Left forelimb (tissue), 1 donor: ENCODE measurements at regions not wholly inside any gene's neighbourhood (a gene's known extent, or its start where the extent isn't known, plus 50 kb on each side); places are given as distances from the start of the nearest gene placed in this dataset.
"Not testable (repeated sequence)": the region's sequence is repeated elsewhere in the genome, so short reads cannot be mapped to it uniquely, and the experiment has no call there.

Experiments used
- DNase-seq: peaks from one replicate; pipeline ENCODE4 v3.0.0-alpha.2; 2018; ENCODE audit warnings: low spot score

DNA sequence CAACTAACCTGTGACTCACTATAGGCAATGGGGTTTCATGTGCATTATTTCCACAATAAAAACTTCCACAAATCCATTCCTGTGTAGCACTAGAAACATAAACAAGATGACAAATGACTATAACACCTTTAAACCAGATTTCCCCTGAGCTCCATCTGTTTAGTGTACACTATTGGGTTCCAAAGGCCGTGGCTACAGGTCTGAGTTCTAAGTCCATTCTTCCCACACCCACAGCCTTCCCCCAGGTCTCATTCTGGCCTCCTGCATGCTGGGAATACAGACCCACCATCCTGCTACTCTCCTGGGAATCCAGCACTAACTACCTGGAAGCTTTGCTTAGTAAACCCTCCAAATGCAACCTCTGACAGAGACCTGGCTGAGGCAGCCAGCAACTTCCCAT, 460.2 kb downstream of the RPIA start:
- not testable (repeated sequence) for DNase-seq

DNA sequence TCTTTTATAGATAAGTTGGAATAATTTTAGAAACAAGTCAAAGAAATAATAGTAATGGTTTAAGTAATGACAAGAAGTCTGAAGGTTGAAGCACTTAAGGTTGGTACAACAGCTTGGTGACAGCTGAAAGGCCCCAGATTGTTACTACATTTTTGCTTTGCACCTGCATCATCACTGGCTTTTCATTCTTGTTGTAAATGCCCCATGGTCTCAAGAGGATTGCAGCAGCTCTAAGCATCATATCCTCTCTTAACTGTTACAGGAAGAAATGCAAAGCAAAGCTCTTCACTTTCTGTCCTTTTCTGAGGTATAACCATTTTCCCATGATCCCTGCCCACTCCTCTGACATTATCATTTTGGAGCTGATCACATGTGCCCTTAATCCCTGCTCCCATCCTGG, 461.0 kb downstream of the RPIA start:
- not testable (repeated sequence) for DNase-seq

DNA sequence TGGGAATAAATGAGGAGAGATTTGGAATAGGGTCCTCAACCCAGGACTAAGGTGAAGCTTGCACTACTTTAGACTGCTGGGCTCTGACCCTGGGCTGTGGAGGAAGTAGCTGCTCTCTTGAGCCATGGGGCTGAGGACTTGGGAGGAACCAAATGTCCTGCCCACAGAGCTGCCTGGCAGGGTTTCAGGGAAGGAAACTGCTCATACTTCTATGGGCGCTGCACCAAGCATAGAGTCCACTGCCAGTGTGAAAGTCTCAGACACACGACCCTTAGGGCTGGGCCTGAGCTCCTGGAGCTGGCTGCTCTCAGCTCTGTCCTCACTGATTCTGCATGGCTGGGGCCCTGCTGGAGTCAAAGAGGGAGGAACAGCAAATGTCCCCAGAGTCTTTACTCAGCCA, 461.7 kb downstream of the RPIA start:
- not testable (repeated sequence) for DNase-seq

DNA sequence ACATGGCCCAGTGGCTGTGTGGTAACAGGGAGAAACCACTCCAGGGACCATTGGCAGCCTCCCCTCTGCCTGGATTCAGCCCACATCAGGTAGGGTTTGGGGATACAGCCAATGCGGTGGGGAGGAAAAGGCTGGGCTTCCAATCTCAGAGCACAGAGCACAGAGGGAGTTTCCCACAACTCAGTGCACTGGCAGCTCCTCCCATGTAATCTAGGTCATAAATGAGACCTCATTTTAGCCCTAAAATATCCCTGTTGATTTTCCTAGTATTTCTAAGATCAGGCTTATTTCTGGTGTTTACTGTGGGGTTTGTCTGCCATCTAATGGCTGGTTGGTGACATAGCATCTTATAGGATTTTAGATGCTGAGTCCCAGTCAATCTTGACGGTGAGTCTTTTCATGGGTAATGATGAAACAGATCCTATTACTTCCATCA, 462.8 kb downstream of the RPIA start:
- DNase-seq, result not testable (repeated sequence)

DNA sequence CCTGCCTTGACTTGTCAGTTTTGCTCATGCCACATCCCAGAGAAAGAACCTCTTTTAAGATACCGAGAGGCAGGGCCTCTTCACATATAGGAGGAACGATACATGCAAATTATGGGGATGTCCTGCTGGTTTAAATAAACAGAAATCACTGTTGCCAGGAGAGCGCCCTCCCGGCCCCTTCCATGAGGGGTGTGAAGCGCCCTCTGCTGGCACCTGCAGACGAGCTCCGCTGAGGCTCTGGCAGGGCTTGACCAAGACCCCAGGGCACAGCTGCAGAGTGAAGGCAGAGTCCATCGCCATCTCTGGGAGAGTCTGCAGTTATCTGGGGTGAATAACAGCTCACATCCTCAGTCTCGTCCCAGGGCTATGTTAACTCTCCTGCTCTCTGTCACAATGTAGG, 468.8 kb downstream of the RPIA start:
- DNase-seq, result not testable (repeated sequence)

DNA sequence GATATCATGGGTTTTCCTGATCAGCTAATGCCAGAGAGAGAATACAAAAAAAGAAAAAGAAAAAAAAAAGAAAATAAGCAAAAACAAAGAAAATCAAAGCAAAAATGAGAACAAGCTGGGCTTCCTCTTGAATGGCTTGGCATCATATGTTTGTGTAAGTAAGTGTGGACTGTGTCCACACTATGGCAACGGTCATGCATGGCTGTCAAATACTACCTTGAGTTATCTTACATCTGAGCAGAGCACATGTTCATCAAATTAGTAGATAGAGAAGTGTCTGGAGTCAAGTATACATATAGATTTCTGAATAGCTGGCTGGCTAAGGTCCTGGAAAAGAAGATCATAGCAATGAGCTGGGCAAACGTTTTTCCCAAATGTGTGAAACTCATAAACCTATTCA, 470.2 kb downstream of the RPIA start:
- DNase-seq, result not testable (repeated sequence)

DNA sequence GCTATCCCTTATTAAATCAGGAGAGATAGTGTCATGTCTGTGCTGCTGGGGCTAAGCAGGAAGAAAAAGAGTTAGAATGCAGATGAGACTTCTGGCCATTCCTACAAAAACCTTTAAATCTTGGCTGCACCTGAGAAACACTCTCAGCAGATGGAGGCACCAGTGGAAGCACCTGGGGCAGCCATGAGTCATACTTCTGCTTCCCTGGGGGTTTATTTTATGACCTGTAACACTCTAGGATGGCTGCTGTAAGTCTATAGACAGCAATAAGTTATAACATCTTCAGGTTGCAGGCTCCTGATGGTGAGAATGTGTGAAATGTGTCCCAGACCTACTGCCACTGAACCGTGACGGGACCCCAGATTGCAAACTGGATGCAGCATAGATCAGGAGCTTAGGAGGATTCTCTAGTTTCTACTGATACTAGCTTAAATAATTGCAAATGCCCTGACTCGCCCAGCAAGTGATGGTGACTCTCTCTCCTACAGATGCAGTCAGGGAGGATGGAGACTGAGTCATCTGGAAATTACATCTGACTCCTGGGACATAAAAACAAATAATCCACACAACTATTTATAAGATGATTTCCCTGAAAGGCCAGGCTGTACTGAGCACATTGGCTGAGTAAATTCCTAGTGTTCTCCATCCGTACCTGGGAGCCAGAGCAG, 479.2 kb downstream of the RPIA start:
- DNase-seq, result not testable (repeated sequence)

DNA sequence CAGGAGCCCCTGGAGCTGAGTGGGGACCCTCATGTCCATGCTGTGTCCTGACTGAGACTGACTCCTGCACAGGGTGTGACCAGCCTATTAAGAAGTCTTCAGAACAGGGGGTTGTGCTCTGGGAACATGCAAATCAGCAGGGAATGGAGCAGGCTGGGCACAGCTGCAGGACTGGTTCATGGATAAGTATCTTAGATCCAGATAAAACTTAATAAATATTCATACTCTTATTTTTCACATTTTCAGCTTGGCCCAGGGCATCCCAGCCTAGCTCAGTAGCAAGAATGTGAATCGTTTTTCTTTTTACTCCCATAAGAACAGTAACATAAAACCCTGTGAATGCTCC, 479.7 kb downstream of the RPIA start:
- not testable (repeated sequence) for DNase-seq

DNA sequence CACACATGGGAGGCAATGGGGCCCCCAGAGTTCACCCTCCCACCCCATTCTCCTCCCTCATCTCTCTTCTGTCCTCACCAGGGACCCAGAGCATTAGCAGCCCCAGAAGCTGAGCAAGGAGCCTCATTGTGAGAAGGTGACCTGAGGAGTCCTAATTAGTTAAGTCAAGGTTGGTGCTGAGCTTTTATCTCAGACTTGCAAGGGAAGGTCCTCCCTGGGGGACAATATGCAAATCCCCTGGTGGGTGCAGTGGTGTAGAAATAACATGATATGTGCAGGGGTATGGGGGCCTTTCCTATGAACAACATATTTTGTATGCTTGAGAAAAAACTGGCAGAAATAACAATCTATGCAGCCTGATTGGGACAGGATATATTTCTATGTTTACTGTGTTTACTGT, 485.5 kb downstream of the RPIA start:
- not testable (repeated sequence) for DNase-seq

DNA sequence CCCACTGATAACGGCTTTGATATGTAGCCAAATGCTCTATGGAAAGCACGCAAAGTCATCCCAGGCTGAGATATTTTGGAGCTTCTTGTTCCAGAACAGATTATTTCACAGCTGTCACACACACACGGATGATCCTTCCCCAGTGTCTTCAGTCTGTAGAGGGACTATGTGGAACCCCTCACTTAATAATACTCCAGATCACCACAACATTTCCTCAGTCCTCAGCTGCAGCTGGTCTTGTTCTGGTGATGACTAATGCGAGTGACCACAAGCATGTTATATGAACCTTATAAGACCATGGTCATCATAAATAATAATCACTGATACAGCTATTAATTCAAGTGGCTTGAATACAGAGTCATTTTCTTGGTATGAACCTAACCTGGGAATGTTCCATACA, 490.7 kb downstream of the RPIA start:
- not testable (repeated sequence) for DNase-seq

DNA sequence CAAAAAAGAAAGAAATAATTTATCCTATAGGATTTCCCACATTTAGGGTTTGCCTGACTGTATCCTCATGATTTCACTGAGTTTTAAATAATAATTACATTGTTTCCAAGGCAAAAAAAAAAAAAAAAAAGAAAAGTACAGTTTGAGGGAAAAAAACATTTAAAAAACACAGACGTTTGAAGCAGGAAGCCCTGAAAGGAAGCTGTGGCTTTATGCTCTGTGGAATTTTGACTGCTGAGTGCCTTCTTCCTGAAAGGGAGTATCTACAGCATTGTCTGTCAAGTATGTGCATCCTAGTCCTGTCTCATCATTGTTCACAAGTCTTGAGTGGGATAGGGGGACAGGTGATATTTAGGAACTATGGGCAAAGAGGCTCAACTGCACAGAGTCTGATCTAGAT, 493.3 kb downstream of the RPIA start:
- not testable (repeated sequence) for DNase-seq

DNA sequence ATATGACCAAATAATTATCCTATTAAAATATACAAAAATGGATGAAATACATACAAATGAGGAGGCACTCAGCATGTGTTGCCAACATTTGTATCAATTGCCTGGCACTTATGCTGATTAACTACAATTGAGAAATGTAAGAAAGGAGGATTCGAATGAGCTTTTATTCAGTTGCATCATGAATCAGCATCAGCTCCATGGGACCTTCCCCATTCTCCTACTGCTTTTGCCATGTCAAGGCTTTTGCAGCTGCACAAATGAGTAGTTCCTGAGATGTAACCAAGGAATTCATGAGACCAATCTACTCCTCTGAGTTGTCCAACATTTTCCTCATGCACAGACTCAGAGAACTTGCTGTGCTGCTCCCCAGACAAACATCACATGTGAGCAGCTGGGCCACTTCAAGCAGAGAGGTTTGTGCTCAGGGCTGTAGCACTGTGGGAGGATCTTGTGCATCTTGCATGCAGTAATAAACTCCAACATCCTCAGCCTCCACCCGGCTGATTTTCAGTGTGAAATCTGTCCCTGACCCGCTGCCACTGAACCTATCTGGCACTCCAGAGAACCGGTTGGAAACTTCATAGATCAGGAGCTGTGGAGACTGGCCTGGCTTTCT, 504.3 kb downstream of the RPIA start:
- DNase-seq, result not testable (repeated sequence)

DNA sequence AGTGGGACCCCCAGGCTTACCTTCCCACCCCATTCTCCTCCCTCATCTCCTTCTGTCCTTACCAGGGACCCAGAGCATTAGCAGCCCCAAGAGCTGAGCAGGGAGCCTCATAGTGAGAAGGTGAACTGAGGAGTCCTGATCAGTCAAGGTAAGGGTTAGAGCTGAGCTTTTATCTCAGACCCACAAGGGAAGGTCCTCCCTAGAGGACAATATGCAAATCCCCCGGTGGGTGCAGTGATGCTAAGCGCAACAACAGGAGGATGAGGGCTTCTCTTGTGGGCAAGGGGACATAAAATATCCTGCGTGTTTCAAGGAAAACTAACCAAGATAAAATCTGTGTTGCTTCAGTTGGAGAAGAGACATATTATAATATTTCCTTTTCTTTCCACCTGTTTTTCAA, 505.2 kb downstream of the RPIA start:
- not testable (repeated sequence) for DNase-seq

DNA sequence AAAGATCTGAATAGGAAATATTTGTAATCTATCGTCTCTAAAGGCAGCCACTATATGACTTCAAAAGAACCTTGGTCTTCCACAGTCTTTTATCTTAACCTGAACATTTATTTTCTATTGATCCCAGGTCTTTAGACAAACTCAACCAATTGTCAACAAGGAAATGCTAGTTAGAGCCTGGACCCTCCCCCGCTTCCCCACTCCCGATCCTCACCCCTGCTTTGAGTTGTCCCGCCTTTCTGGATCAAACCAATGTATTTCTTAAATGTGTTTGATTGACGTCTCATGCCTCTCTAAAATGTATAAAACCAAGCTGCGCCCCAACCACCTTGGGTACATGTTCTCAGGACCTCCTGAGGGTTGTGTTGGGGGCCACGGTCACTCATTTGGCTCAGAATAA, 506.6 kb downstream of the RPIA start:
- DNase-seq, result not testable (repeated sequence)

DNA sequence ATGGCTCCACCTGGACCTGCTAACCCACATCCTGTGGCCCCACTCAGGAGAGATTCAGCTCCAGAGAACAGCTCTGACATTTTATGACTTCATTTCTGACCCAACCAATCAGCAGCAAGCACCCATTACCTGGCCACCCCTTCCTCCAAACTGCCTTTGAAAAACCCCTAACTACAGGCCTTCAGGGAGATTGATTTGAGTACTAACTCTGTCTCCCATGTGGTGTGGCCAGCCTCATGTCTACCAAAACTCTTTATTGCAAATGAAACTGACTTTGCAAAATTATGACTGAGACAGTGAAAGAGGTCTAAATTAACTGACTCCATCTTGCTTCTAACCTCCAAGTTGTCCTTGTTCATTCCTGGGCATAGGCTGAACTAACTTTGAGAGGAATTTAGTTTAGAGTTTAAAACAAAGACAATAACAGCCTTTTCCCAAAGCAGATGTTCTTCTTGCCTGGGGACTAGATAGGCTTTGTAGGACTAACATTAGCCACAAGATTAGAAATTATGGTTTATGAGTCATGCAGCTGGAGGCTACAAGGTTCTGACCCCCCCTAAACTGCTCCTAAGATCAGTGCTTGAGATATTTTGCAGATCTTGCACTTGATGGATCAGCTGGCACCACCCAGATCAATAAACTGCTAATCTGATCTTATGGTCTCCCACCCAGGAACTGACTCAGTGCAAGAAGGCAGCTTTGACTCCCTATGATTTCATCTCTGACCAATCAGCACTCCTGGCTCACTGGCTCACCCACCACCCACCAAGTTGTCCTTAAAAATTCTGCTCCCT, 508.2 kb downstream of the RPIA start:
- DNase-seq, result not testable (repeated sequence)

DNA sequence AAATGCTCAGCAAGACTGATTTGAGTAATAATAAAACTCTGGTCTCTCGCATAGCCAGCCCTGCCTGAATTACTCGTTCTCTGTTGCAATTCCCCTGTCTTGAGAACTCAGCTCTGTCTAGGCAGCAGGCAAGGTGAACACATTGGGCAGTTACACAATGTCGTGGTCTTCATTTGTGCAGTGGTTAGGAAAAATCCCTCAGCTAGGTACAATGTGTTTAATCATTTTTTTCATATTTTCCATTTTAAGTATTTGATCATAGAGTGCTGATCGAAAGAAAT, 508.7 kb downstream of the RPIA start:
- DNase-seq, result not testable (repeated sequence)

DNA sequence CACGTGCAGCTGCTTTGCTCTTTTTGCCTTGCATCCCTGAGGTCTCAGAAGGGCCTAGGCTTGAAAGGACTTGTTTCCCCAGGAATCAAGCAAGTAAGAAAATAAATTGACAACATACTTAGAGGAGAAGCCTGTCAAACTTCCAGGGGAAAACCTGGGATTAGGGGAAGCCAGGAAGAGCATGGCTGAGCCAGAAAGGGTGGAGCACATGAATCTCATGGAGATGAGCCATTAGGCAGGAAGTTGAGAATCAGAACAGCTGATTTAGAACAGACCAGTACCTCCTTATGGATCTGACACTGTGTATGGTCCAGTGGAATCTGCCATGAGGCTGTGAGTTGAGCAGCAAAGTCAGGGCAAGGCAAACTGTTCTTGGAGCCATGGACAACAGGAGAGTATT, 511.0 kb downstream of the RPIA start:
- DNase-seq, result not testable (repeated sequence)

DNA sequence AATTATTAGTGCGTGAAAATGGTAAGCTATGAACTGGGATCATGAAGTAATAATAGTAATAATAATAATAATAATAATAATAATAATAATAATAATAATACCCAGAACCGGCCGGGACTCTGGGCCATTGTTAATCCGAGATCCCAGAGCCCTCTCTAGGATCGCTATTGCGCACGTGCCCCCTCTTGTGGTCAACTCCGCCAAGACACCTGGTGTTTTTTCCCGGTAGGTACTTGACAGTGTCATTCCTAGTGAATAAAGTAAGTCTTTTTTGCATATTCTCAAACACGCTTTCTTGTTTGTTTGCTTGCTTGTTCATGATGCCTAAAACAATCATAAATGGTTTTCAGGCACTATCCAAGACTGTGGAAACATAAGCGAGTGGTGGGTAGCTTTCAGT, 513.7 kb downstream of the RPIA start:
- DNase-seq, result not testable (repeated sequence)

DNA sequence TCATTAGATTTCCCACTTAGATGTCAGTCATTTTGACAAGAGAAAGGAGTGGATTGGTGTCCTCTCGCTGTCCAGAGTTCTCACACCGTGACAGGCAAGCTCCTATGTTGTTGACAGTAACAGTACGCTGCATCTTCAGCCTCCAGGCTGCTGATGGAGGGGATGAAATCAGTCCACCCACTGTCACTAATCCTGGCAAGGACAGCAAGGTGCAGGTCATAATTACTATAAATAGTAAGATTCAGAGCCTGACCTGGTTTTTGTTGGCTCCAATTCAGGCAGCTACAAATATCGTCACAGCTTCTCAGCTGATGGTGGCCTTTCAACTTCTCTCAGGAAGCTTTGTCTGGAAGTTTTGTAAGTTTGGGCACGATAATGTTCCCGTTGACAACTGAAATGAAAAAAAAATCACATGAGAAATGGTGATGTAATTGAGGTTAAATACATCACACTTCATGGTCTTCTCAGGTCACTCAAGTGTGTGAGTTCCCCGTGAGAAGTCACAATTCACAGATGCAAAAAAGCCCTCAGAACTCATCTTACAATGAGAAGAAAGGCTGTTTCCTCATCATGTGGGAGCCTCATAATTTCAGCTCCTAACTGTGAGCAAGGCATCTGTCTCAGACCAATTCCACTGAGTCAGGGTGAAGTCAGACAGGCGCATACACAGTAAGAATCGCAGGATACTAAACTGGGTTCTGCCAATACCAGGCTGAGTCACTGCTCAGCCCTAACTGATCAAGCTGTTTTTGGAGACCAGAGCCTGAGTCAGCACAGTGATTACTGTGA, 516.9 kb downstream of the RPIA start:
- not testable (repeated sequence) for DNase-seq

DNA sequence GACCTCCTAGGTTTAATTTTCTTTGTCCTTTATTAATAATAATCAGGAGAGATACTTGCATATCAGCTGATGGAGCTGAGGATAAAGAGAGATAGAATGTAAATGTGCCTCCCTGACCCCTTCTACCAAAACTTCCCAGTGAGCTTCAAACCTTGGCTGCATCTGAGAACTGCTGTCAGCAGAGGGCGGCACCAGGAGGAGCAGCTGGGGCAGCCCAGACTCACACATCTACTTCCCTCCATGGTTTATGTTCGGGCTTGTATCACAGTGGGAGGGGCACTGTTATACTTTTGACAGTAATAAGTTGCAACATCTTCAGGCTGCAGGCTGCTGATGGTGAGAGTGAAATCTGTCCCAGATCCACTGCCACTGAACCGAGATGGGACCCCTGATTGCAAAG, 521.7 kb downstream of the RPIA start:
- not testable (repeated sequence) for DNase-seq

DNA sequence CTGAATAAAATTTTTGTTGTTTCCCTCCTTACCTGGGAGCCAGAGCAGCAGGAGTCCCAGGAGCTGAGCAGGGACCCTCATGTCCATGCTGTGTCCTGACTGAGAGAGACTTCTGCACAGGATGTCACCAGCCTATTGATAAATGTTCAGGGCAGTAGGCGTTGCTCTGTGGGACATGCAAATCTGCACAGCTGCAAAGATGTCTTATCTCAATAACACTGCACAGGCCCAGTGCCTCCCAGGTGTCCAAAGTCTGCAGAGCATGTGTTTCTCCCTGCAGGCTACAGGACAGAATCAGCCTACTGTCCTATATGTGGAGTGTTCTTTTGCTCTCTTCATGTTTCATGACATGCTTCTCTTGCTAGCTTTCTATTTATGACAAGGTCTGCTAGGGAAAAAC, 522.3 kb downstream of the RPIA start:
- DNase-seq, result not testable (repeated sequence)

DNA sequence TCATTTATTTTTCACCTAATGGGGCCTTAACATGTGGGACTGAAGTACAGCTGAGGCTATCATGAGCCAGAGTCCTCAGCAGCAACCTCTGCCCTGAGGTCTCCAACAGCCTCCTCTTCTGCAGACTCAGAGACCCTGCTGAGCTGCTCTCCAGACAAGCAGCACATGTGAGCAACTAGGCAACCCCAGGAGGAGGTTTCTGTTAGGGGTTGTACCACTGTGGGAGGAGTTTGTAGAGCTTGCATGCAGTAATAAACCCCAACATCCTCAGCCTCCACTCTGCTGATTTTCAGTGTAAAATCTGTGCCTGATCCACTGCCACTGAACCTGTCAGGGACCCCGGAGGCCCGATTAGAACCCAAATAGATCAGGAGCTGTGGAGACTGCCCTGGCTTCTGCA, 530.0 kb downstream of the RPIA start:
- not testable (repeated sequence) for DNase-seq
